ENCODE measurements at regions not wholly inside any gene's neighbourhood (a gene's known extent, or its start where the extent isn't known, plus 50 kb on each side); places are given as distances from the start of the nearest gene placed in this dataset.

GRCh38 chr18:5669585-5669984, 125.8 kb upstream of the EPB41L3 start:
- no TSS peak for BruUV-seq (replicated peaks)

GRCh38 chr18:5668087-5668715, 124.4 kb upstream of the EPB41L3 start:
- H3K27ac ChIP-seq (ENCODE audit: low read depth, low read length, poor library complexity, severe bottlenecking), result no peak overlapping the region
- H3K79me2 ChIP-seq (ENCODE audit: insufficient read depth, low read depth, low read length), result no peaks in the 10 kb centered on the region
- no peaks in the 10 kb centered on the region for H3K9me2 ChIP-seq (ENCODE audit: insufficient read depth, low read length)
- no peaks in the 10 kb centered on the region for H3K4me1 ChIP-seq (ENCODE audit: insufficient read depth, low read length, poor library complexity, severe bottlenecking)
- H2AFZ ChIP-seq (ENCODE audit: low read length), result no peak overlapping the region
- intact Hi-C loops (cut with micrococcal nuclease; ENCODE audit: unreplicated experiment), result no loop called here
- TF ChIP-seq, protein P1, sequence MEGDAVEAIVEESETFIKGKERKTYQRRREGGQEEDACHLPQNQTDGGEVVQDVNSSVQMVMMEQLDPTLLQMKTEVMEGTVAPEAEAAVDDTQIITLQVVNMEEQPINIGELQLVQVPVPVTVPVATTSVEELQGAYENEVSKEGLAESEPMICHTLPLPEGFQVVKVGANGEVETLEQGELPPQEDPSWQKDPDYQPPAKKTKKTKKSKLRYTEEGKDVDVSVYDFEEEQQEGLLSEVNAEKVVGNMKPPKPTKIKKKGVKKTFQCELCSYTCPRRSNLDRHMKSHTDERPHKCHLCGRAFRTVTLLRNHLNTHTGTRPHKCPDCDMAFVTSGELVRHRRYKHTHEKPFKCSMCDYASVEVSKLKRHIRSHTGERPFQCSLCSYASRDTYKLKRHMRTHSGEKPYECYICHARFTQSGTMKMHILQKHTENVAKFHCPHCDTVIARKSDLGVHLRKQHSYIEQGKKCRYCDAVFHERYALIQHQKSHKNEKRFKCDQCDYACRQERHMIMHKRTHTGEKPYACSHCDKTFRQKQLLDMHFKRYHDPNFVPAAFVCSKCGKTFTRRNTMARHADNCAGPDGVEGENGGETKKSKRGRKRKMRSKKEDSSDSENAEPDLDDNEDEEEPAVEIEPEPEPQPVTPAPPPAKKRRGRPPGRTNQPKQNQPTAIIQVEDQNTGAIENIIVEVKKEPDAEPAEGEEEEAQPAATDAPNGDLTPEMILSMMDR (conservative IDR thresholded peaks at IDR 0.05; ENCODE audit: low read length), result no peak
- no peak for TF ChIP-seq EZH2phosphoT487 (IDR thresholded peaks at IDR 0.05; ENCODE audit: borderline replicate concordance, low read depth, low read length)
- no peak overlapping the region for H3K4me2 ChIP-seq (ENCODE audit: low read length)
- CTCF ChIA-PET (ENCODE audit: unreplicated experiment), result no interaction called here
- no TSS peak for BruUV-seq (replicated peaks)
- H3K36me3 ChIP-seq (ENCODE audit: insufficient read depth, low read length), result no peaks in the 10 kb centered on the region
- no peaks in the 10 kb centered on the region for H3K9me3 ChIP-seq (ENCODE audit: low read length)
- DNase-seq (ENCODE audit: low spot score), result no peak
- POLR2A ChIA-PET, result no interaction called here
- no peak overlapping the region for H3K4me3 ChIP-seq (ENCODE audit: low read depth, low read length, poor library complexity, severe bottlenecking)
- no peaks in the 10 kb centered on the region for H4K20me1 ChIP-seq (ENCODE audit: insufficient read depth, low read length)

More at GRCh38 chr18:5669585-5669984, 125.8 kb upstream of the EPB41L3 start:
- Histone ChIP-seq H3K4me3 (ENCODE audit: low read depth, low read length, poor library complexity, severe bottlenecking) (no peak overlapping the region), H3K36me3 (ENCODE audit: insufficient read depth, low read length) (no peaks in the 10 kb centered on the region), H3K4me1 (ENCODE audit: insufficient read depth, low read length, poor library complexity, severe bottlenecking) (no peaks in the 10 kb centered on the region), H2AFZ (ENCODE audit: low read length) (no peak overlapping the region), H3K4me2 (ENCODE audit: low read length) (no peak overlapping the region), H3K9me3 (ENCODE audit: low read length) (no peaks in the 10 kb centered on the region), H3K9me2 (ENCODE audit: insufficient read depth, low read length) (no peaks in the 10 kb centered on the region), H4K20me1 (ENCODE audit: insufficient read depth, low read length) (no peaks in the 10 kb centered on the region), H3K79me2 (ENCODE audit: insufficient read depth, low read depth, low read length) (no peaks in the 10 kb centered on the region), H3K27ac (ENCODE audit: low read depth, low read length, poor library complexity, severe bottlenecking) (no peak overlapping the region)
- ChIA-PET POLR2A (no interaction called here), CTCF (ENCODE audit: unreplicated experiment) (no interaction called here)
- intact Hi-C loops (cut with micrococcal nuclease; ENCODE audit: unreplicated experiment), result no loop called here
- no peak for TF ChIP-seq EZH2phosphoT487 (IDR thresholded peaks at IDR 0.05; ENCODE audit: borderline replicate concordance, low read depth, low read length)
- TF ChIP-seq, protein P1 (conservative IDR thresholded peaks at IDR 0.05; ENCODE audit: low read length), result no peak
- no peak for DNase-seq (ENCODE audit: low spot score)

DNA sequence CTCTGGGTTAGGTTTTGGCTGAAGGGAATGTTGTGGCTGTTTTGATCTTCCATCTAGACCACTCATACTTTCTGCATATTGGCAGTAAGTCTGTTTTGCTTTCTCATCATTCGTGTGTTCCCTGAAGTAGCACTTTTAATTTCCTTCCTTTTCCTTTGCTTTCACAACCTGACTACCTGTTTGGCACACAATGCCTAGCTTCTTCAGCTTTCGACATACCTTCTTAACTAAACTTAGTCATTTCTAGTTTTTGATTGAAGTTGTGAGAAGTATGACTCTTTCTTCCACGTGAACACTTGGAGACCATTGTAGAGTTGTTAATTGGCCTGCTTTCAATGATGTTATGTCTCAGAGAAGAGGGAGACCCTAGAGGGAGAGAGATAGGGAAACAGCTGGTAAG, 123.6 kb upstream of the EPB41L3 start:
- Histone ChIP-seq H3K27ac (ENCODE audit: low read depth, low read length, poor library complexity, severe bottlenecking) (no peak overlapping the region), H2AFZ (ENCODE audit: low read length) (no peak overlapping the region), H3K9me3 (ENCODE audit: low read length) (no peaks in the 10 kb centered on the region), H3K79me2 (ENCODE audit: insufficient read depth, low read depth, low read length) (no peaks in the 10 kb centered on the region), H3K9me2 (ENCODE audit: insufficient read depth, low read length) (no peaks in the 10 kb centered on the region), H3K4me2 (ENCODE audit: low read length) (no peak overlapping the region), H4K20me1 (ENCODE audit: insufficient read depth, low read length) (no peaks in the 10 kb centered on the region), H3K4me3 (ENCODE audit: low read depth, low read length, poor library complexity, severe bottlenecking) (no peak overlapping the region), H3K4me1 (ENCODE audit: insufficient read depth, low read length, poor library complexity, severe bottlenecking) (no peaks in the 10 kb centered on the region), H3K36me3 (ENCODE audit: insufficient read depth, low read length) (no peaks in the 10 kb centered on the region)
- no peak for DNase-seq (ENCODE audit: low spot score)
- TF ChIP-seq, protein P1 (conservative IDR thresholded peaks at IDR 0.05; ENCODE audit: low read length), result no peak
- TF ChIP-seq EZH2phosphoT487 (IDR thresholded peaks at IDR 0.05; ENCODE audit: borderline replicate concordance, low read depth, low read length), result no peak
- ChIA-PET CTCF (ENCODE audit: unreplicated experiment) (no interaction called here), POLR2A (no interaction called here)
- BruUV-seq (replicated peaks), result no TSS peak
- intact Hi-C loops (cut with micrococcal nuclease; ENCODE audit: unreplicated experiment), result no loop called here
